HFF-Myc (cell line): ENCODE measurements at regions not wholly inside any gene's neighbourhood (a gene's known extent, or its start where the extent isn't known, plus 50 kb on each side); places are given as distances from the start of the nearest gene placed in this dataset.

ENCODE experiments used
- DNase-seq: peaks from one replicate; pipeline ENCODE4 v3.0.0-alpha.2; 2011; ENCODE audit warnings: low read depth; ENCODE audit errors: extremely low read depth
- H3K4me3 ChIP-seq: replicated peaks from 2 replicates; pipeline ENCODE4 v1.5.1; 2011; ENCODE audit warnings: low read depth, mild to moderate bottlenecking, control low read depth, low read length
- CTCF ChIP-seq: IDR thresholded peaks from 2 replicates; pipeline ENCODE4 v1.5.1; 2012; ENCODE audit warnings: mild to moderate bottlenecking, low read depth, low read length, control low read depth; ENCODE audit errors: missing control alignments

GRCh38 chr16:64784635-64785034, 337.2 kb downstream of the CDH11 start:
- no peak for DNase-seq
- no peak for TF ChIP-seq CTCF
- no peak overlapping the region for H3K4me3 ChIP-seq

- no peak for TF ChIP-seq CTCF
- no peak overlapping the region for H3K4me3 ChIP-seq
- DNase-seq, result peak; percentile 6
These were observed 339.4 kb downstream of the CDH11 start for GRCh38 chr16:64782484-64782883.

GRCh38 chr16:64780445-64780844, 341.4 kb downstream of the CDH11 start:
- H3K4me3 ChIP-seq, result no peak overlapping the region
- TF ChIP-seq CTCF, result no peak
- no peak for DNase-seq

- H3K4me3 ChIP-seq, result no peak overlapping the region
- no peak for TF ChIP-seq CTCF
- no peak for DNase-seq
These were observed 343.1 kb downstream of the CDH11 start for GRCh38 chr16:64778777-64779176.

GRCh38 chr16:64773638-64774037, 348.2 kb downstream of the CDH11 start:
- DNase-seq, result peak; percentile 12
- TF ChIP-seq CTCF, result no peak
- no peak overlapping the region for H3K4me3 ChIP-seq

- H3K4me3 ChIP-seq, result no peak overlapping the region
- peak; percentile 16 for DNase-seq
- no peak for TF ChIP-seq CTCF
These were observed 348.7 kb downstream of the CDH11 start for GRCh38 chr16:64773184-64773583.

- no peak for TF ChIP-seq CTCF
- DNase-seq, result no peak
These were observed 350.6 kb downstream of the CDH11 start for GRCh38 chr16:64771273-64771672.

More at GRCh38 chr16:64771273-64771672, 350.6 kb downstream of the CDH11 start:
- no peak overlapping the region for H3K4me3 ChIP-seq
